SU-DHL-6 (cell line): ENCODE measurements at regions not wholly inside any gene's neighbourhood (a gene's known extent, or its start where the extent isn't known, plus 50 kb on each side); places are given as distances from the start of the nearest gene placed in this dataset.

Source experiments
- EZH2phosphoT487 ChIP-seq: fragments of 200-600 bp; sonication (generic), shearing (Covaris generic); conservative IDR thresholded peaks from 2 replicates; pipeline ENCODE4 v1.6.1; 2018; ENCODE audit warnings: mild to moderate bottlenecking, antibody characterized with exemption, low read length, moderate library complexity, mixed read lengths
- TF ChIP-seq, protein P1 (sequence below): fragments of 200-600 bp; sonication (generic); IDR thresholded peaks from one replicate; pipeline ENCODE4 v1.5.1; 2017; ENCODE audit warnings: antibody characterized with exemption, mild to moderate bottlenecking, low read length, moderate library complexity; ENCODE audit not compliant: insufficient read depth, poor library complexity, severe bottlenecking

DNA sequence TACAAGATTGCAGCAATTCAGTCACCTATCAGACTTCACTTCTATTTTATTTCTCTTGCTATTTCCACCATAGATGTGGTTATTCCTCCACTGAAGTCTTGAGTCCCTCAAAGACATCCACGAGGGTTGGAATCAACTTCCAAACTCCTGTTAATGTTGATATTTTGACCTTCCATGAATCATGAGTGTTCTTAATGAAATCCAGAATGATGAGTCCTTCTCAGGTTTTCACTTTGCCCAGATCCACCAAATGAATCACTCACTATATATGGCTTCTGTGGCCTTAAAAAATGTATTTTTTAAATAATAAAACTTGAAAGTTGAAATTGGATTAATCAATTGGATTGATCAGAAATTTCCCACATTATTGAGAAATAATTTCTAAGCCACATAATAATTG is 1821.0 kb downstream of the EFNA5 start:
- TF ChIP-seq EZH2phosphoT487 = no peak
- TF ChIP-seq, protein P1, sequence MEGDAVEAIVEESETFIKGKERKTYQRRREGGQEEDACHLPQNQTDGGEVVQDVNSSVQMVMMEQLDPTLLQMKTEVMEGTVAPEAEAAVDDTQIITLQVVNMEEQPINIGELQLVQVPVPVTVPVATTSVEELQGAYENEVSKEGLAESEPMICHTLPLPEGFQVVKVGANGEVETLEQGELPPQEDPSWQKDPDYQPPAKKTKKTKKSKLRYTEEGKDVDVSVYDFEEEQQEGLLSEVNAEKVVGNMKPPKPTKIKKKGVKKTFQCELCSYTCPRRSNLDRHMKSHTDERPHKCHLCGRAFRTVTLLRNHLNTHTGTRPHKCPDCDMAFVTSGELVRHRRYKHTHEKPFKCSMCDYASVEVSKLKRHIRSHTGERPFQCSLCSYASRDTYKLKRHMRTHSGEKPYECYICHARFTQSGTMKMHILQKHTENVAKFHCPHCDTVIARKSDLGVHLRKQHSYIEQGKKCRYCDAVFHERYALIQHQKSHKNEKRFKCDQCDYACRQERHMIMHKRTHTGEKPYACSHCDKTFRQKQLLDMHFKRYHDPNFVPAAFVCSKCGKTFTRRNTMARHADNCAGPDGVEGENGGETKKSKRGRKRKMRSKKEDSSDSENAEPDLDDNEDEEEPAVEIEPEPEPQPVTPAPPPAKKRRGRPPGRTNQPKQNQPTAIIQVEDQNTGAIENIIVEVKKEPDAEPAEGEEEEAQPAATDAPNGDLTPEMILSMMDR = no peak
